GM03348 (cell line): ENCODE measurements at regions not wholly inside any gene's neighbourhood (a gene's known extent, or its start where the extent isn't known, plus 50 kb on each side); places are given as distances from the start of the nearest gene placed in this dataset.
A peak's percentile ranks its signal among the peaks of the same experiment; 100 is the strongest.
"Not testable (repeated sequence)": the region's sequence is repeated elsewhere in the genome, so short reads cannot be mapped to it uniquely, and the experiment has no call there.

Experiments
- DNase-seq: peaks from one replicate; pipeline ENCODE4 v3.0.0; 2012; ENCODE audit warnings: low spot score

- peak; percentile 26 for DNase-seq
These were observed 342.8 kb downstream of the FBXW7 start for GRCh38 chr4:152193059-152193458.

DNA sequence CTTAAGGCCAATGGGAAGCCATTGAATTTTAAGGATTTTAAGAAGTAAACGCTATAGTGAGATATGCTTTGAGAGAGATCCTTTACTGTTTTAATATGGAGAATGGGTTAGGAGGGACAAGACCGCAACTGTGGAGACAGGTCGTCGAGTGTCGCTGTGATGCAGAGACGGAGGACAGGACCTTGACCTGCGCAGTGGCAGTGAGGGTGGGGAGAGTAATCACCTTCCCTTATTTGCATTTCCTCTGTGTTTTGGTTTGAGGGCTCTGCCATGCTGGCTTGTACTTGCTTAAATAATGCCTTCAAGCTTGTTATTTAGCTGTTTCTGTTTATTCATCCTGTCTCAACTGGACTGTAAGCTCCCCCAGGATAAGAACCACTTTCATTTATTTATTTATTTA is 345.0 kb downstream of the FBXW7 start:
- DNase-seq, result no peak

DNA sequence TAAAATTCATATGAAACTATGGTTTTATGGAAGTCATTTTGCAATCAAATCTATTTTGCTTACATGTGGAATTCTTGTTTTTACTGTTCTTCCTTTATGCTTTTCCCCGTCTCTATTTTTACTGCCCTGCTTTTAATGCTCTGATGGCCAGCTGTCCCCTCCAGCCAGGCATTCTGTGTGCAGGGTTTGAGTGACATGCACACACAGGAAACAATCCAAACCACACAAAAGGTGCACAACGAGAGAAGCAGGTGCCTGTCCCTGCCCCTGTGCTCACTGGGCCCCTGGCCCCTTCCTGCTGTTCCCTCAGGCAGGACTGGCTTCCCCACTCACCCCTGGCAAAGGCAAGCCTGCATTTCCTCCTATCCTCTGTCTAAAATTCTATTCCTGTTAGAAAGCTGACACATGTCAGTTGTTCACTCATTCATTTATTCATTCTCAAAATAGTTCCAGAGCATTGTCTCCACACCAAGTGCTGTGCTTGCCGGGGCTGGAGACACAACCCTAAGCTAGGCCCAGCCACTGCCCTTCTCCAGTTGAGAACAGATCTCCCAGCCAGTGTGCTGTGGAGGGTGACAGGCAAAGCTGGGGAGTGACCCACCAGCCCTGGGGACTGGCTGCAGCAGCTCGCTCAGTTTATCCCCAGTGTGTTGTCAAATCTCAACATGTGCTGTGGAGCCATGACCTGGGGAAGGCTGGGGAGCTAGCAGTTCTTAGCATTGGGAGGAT is 346.3 kb downstream of the FBXW7 start:
- DNase-seq, result no peak

GRCh38 chr4:152188801-152189200 is 347.1 kb downstream of the FBXW7 start:
- no peak for DNase-seq

DNA sequence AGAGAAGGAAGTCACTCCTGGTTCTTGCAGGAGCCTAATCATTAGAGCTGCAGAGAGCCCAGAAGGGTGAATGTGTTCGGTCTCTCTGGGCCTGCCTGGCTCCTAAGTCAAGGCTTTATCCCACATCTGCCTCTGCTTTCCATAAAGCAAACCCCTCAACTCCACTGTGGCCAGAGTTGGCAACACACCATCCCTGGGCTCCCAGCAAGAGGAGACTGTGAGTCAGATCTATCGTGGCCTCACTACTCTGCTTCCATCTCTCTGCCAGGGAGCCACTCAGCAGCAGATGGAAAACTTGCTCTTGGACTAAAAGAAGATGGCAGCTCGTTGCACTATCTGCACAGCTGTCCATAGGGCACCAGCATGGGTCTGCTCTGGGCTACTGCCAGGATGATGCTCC is 348.2 kb downstream of the FBXW7 start:
- DNase-seq, result peak; percentile 51

DNA sequence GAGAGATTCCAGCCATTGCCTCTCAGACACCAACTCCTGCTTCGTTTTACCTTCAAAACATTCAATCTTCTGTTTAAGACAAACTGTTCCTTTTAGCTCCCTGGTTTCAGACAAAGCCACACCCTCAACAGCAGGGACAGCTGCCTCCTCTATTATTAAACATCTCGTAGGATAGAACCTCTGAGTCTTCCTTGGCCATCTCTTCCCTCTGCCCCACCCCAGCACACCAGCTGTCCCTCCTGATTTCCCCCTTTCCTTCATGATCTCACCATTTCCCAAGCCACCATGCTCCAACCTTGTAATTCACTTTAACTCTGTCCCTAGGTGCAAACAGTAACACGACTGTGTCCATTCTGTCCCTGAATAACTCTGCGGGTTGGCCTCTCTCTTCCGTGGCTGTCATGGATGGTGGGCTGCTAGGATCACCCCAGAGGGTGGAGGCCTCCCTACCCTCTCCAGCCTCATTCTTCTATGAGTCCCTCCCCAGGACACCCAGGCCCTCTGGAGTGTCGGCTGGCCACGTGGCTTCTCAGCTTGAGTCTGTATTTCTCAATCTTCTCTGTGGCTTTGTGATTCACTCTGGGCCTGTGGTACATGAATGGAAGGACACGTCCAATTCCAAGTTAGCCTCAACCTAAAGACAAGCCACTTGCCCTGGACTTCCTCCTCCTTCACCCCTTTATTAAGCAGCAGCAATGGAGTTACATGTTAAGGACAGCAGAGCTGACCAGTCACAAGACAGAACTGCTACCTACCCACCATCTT is 349.9 kb downstream of the FBXW7 start:
- DNase-seq, result no peak

- no peak for DNase-seq
These were observed 354.7 kb downstream of the FBXW7 start for GRCh38 chr4:152181150-152181549.

DNA sequence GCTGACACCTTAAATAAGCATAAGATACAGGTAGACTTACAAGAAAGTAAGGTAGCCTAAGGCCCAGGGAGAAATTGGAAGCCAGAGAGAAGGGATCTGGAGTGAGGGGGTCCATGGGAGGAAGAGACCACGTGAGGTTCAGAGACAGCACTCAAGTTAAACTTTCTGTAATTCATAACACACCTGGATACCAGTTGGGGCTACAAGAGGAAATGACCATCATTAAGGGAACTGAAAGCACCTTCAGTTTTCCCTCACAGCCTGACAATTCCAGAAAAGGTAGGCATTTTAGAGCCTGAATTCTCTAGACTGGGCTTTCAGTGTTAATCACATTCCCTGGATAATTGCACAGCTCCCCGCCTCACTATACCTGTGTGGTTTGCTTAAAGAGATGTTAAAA is 355.5 kb downstream of the FBXW7 start:
- DNase-seq, result no peak

DNA sequence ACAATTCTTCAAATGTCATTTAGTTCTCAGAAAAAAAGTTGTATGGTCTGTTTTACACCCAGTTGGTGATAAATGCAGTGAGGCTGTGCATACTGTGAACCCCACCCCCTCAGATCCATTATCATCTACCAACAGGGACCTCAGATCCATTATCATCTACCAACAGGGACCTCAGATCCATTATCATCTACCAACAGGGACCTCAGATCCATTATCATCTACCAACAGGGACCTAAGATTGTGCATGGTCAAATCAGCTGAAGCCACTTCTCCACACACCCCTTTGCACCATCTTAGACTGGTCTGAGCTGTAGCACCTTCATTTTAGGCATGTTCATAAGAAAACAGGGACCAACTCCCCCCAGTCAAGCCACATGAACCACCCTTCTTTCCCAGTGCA is 358.4 kb downstream of the FBXW7 start:
- not testable (repeated sequence) for DNase-seq

DNA sequence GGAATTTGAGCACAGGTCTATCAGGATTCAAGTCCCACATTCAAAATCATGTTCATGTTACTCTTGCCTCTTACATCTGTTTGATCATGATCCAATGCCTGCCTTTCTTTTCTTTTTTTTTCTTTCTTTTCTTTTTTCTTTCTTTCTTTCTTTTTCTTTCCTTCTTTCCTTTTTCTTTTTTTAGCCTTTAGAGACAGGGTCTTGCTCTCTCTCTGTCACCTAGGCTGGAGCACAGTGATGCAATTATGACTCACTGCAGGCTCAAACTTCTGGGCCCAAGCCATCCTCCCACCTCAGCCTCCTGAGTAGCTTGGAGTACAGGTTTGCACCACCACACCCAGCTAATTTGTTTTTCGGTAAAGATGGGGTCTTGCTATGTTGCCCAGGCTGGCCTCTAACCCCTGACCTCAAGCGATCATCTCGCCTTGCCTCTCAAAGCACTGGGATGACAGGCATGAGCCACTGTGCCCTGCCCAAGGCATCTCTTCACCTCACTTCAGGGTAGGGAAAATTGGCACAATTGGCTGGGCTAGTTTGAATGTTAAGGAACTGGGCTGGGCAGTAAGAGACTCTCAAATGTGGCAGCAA is 359.2 kb downstream of the FBXW7 start:
- no peak for DNase-seq

GRCh38 chr4:152175586-152175985 is 360.3 kb downstream of the FBXW7 start:
- DNase-seq, result no peak

DNA sequence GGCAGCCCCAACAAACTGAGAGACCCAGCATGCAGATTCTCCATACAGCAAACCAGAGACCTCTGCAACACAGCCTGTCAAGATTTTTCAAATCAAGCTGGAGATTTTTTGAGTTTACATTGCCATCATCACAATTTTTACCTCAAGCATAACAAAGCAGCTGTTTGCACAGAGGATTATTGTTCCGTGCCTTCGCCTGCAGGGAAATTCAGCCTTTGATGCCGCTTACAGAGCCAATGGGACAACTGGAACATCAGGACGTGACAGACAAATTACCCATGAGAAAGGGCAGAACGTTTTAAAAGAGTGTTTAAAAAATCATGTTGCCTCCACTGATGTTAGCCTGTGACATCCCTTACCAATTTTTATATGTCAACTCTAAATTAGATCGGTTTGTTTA is 363.7 kb downstream of the FBXW7 start:
- no peak for DNase-seq

- no peak for DNase-seq
These were observed 364.3 kb downstream of the FBXW7 start for GRCh38 chr4:152171556-152171955.

DNA sequence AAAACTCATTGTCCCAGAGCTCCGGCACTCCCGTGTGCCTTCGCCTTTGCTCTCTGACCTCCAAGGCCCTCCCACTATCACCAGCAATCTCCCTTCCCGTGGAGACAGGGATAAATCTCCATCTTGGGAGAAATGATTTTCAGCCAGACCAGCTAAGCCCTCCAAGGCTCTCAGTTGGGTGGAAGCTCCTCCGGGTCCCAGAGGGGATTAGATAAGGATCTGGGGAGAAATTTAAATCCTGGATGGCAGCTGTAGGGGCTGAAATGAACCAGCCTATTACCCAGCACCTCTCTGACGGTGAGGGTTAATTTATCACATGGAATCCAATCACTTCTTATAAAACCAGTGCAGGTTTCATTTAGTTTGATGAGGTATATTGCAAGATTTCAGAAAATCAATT is 366.2 kb downstream of the FBXW7 start:
- no peak for DNase-seq

DNA sequence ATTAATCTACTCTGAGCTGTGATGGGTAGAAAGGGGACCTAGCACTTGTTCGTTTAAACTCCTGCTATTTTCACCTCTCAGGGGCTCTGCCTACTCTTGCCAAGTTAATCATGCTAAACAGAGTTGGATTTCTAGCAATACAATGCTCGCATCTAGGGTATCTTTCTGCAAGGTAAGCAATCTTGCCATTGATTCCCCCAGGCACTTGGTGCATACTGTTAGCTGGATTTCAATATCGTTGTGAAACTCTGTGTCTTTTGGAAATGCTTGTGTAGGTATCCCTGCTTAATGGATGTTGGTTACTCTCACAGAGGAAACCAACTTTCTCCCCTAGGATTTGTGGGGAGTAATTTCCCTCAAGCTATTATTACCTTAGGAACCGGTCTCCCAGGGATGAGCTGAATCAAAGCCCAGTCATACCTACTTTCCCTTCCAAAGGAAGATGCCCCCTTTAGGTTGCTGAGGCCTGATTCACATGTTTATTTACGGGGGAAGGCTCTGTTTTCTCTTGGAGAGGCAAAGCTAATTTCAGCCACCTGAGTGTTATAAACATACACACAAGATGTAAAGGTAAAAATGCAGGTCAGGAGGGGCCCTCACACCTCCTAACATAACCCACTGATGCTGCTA is 366.8 kb downstream of the FBXW7 start:
- DNase-seq, result no peak

DNA sequence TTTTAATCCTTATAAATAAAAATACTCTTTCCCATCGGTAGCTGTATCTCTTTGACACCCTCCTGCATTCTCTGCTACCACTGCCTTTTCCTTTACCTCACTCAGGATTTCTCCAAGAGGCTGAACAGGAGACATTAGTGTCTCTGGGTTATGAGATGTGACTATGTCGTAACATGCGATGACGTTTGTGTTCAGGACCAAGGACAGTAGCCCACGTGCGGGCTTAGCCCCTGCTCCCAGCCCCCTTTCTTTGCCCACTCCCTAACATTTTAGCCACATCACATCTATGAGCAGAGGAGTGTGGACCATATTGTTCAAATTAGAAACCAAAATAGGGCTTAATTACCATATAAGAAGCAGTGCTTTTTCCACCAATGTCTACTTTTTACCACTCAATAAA is 369.3 kb downstream of the FBXW7 start:
- DNase-seq, result peak; percentile 17

- DNase-seq, result no peak
These were observed 370.0 kb downstream of the FBXW7 start for GRCh38 chr4:152165846-152166245.

DNA sequence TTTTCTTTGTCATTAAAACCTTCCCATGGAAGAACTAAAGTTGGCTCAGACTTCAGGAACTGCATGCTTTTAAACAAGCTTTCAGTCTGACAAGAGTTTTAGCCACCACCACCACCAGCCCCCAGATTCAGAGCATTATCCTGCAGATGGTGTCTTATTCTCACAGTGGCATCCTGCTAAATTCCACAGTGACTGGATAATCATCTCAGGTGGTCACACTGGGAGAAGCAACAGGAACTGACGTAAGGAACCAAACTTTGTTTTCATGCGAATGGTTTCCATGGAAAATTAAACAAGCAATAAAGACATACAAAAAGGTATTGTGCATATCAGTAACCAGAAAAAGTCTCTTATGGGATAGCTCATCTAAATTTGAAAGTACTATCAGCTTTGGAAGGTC is 370.7 kb downstream of the FBXW7 start:
- DNase-seq, result no peak

DNA sequence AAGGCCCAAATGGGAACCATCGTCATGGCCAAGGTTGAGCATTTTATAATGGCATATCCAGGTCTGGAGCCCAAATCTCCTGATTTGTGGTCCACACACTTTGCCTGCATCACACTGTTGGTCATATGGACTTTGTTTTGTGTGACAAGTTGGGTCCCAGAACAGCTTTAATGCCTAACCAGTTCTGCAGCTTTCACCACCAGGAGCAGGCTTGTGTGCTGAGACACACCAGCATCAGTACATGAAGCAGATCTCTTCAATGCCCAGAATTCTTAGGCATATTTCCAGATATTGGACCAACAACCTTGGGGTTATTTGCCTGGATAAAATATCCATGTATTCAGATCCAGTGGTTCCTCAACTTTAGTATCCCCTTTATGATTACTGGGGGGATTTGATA is 371.3 kb downstream of the FBXW7 start:
- no peak for DNase-seq

GRCh38 chr4:152162331-152162697 is 373.6 kb downstream of the FBXW7 start:
- DNase-seq, result peak; percentile 25

GRCh38 chr4:152161676-152162330 is 374.1 kb downstream of the FBXW7 start:
- peak; percentile 45 for DNase-seq

GRCh38 chr4:152160225-152160800 is 375.6 kb downstream of the FBXW7 start:
- no peak for DNase-seq
